H1 (cell line): ENCODE measurements at regions not wholly inside any gene's neighbourhood (a gene's known extent, or its start where the extent isn't known, plus 50 kb on each side); places are given as distances from the start of the nearest gene placed in this dataset.

Source experiments
- CTCF ChIA-PET: fragments of 300-600 bp; sonication (Branson Sonifier 250); formaldehyde crosslinking; loops from one replicate; lab custom pipeline; 2021; ENCODE audit not compliant: partially characterized antibody; lab: Charles Lee
- POLR2A ChIA-PET: fragments of 300-600 bp; sonication (Branson Sonifier 250); formaldehyde crosslinking; loops from one replicate; lab custom pipeline; 2021; ENCODE audit warnings: inconsistent platforms; ENCODE audit not compliant: partially characterized antibody; lab: Charles Lee
- DNase-seq, 2 experiments: peaks; one replicate each; pipeline versions ENCODE4 v3.0.0 to v3.0.0-alpha.2; 2010 to 2022; ENCODE audit warnings: low spot score in 2 of 2, low read depth in 1 of 2, mixed read lengths in 1 of 2
- FAIRE-seq: peaks from 2 replicates; lab custom pipeline; 2011; peaks lifted over from hg19 to GRCh38; lab: Jason Lieb, UNC
- H2AFZ ChIP-seq: 2 replicates; pipeline ENCODE4 v1.8.1; 2012; ENCODE audit warnings: low read length, inconsistent platforms
- H2AK5ac ChIP-seq: 2 replicates; pipeline ENCODE4 v1.6.1; 2013; ENCODE audit warnings: low read depth, low read length
- H2BK120ac ChIP-seq: replicated peaks from 2 replicates; pipeline ENCODE3; 2013; ENCODE audit warnings: low read depth, low read length, inconsistent platforms
- H2BK12ac ChIP-seq: 2 replicates; pipeline ENCODE4 v1.6.1; 2013; ENCODE audit warnings: low read depth, low read length
- H2BK15ac ChIP-seq: 2 replicates; pipeline ENCODE4 v1.6.1; 2013; ENCODE audit warnings: low read length
- H2BK20ac ChIP-seq: 2 replicates; pipeline ENCODE4 v1.6.1; 2013; ENCODE audit warnings: low read length
- H2BK5ac ChIP-seq: 2 replicates; pipeline ENCODE4 v1.6.1; 2013; ENCODE audit warnings: low read depth, low read length
- H3K14ac ChIP-seq: 2 replicates; pipeline ENCODE4 v1.6.1; 2013; ENCODE audit warnings: inconsistent platforms; ENCODE audit not compliant: insufficient read length
- H3K18ac ChIP-seq: 2 replicates; pipeline ENCODE4 v1.6.1; 2013; ENCODE audit warnings: low read length; ENCODE audit errors: extremely low read depth
- H3K23ac ChIP-seq: 2 replicates; pipeline ENCODE4 v1.6.1; 2013; ENCODE audit warnings: inconsistent platforms; ENCODE audit not compliant: insufficient read length
- H3K23me2 ChIP-seq: 2 replicates; pipeline ENCODE4 v1.6.1; 2013; ENCODE audit warnings: low read depth, low read length
- H3K27ac ChIP-seq: 2 replicates; pipeline ENCODE4 v1.6.1; 2011; ENCODE audit warnings: low read depth, low read length, inconsistent platforms
- H3K27me3 ChIP-seq, 4 experiments: replicated peaks in 1 of 4; 1 replicate in 1 of 4; 2 replicates in 3 of 4; pipeline versions ENCODE4 v1.6.1 to v1.8.1; 2011 to 2013; ENCODE audit warnings: low read length in 3 of 4, mild to moderate bottlenecking in 3 of 4, inconsistent platforms in 2 of 4, mixed read lengths in 2 of 4, moderate library complexity in 1 of 4; ENCODE audit not compliant: control insufficient read depth in 3 of 4, insufficient read depth in 3 of 4; ENCODE audit errors: extremely low read depth in 1 of 4
- H3K36me3 ChIP-seq, 4 experiments: 2 replicates each; pipeline versions ENCODE4 v1.6.1 to v1.8.1; 2011 to 2013; ENCODE audit warnings: mild to moderate bottlenecking in 4 of 4, low read length in 3 of 4, moderate library complexity in 2 of 4, control low read depth in 1 of 4, inconsistent platforms in 1 of 4; ENCODE audit not compliant: insufficient read depth in 4 of 4, control insufficient read depth in 2 of 4
- H3K4ac ChIP-seq: replicated peaks from 2 replicates; pipeline ENCODE3; 2013; ENCODE audit warnings: low read length, low read depth, mixed read lengths, inconsistent platforms; ENCODE audit not compliant: insufficient read length
- H3K4me1 ChIP-seq, 4 experiments: replicated peaks in 1 of 4; 1 replicate in 1 of 4; 2 replicates in 3 of 4; pipeline versions ENCODE4 v1.6.1 to v1.8.1; 2011 to 2013; ENCODE audit warnings: low read length in 3 of 4, inconsistent platforms in 2 of 4, mixed read lengths in 1 of 4; ENCODE audit not compliant: insufficient read depth in 4 of 4, control insufficient read depth in 3 of 4
- H3K4me2 ChIP-seq, 2 experiments: 2 replicates each; pipeline versions ENCODE4 v1.6.1 to v1.8.1; 2011 to 2013; ENCODE audit warnings: low read depth in 2 of 2, low read length in 2 of 2, control low read depth in 1 of 2, inconsistent platforms in 1 of 2, mild to moderate bottlenecking in 1 of 2; ENCODE audit not compliant: insufficient read depth in 1 of 2
- H3K4me3 ChIP-seq, 4 experiments: fragments of 200-600, 300-600 bp in 1 of 4; sonication (generic), shearing (Covaris generic), sonication (Bioruptor Twin) in 1 of 4; 2 replicates each; pipeline versions ENCODE4 v1.5.1 to v1.8.1; 2011 to 2016; ENCODE audit warnings: low read length in 4 of 4, low read depth in 3 of 4, control low read depth in 2 of 4, inconsistent platforms in 2 of 4, mild to moderate bottlenecking in 2 of 4, mixed read lengths in 1 of 4, moderate library complexity in 1 of 4; ENCODE audit not compliant: insufficient read depth in 2 of 4; ENCODE audit errors: extremely low read depth in 1 of 4
- H3K56ac ChIP-seq: replicated peaks from 2 replicates; pipeline ENCODE3; 2013; ENCODE audit warnings: low read depth, mild to moderate bottlenecking, mixed read lengths, low read length, inconsistent platforms; ENCODE audit not compliant: insufficient read length
- H3K79me1 ChIP-seq: 2 replicates; pipeline ENCODE4 v1.6.1; 2013; ENCODE audit warnings: low read depth, low read length, control low read depth
- H3K79me2 ChIP-seq, 2 experiments: 2 replicates each; pipeline versions ENCODE4 v1.6.1 to v1.8.1; 2012 to 2013; ENCODE audit warnings: low read length in 2 of 2, mild to moderate bottlenecking in 2 of 2, inconsistent platforms in 1 of 2; ENCODE audit not compliant: insufficient read depth in 2 of 2, control insufficient read depth in 1 of 2
- H3K9ac ChIP-seq, 4 experiments: replicated peaks in 1 of 4; 1 replicate in 1 of 4; 2 replicates in 3 of 4; pipeline versions ENCODE4 v1.6.1 to v1.8.1; 2011 to 2013; ENCODE audit warnings: low read depth in 3 of 4, low read length in 3 of 4, control low read depth in 2 of 4, mild to moderate bottlenecking in 2 of 4, moderate library complexity in 2 of 4, inconsistent platforms in 1 of 4; ENCODE audit errors: extremely low read depth in 1 of 4
- H3K9me3 ChIP-seq, 2 experiments: 2 replicates each; pipeline versions ENCODE4 v1.6.1 to v1.8.1; 2012 to 2013; ENCODE audit warnings: mild to moderate bottlenecking in 2 of 2, moderate library complexity in 2 of 2, control low read depth in 1 of 2, inconsistent platforms in 1 of 2, low read depth in 1 of 2, low read length in 1 of 2, mixed read lengths in 1 of 2; ENCODE audit not compliant: insufficient read depth in 2 of 2
- H4K20me1 ChIP-seq, 2 experiments: replicated peaks in 1 of 2; 2 replicates each; pipeline versions ENCODE3 to v1.8.1; 2011 to 2013; ENCODE audit warnings: inconsistent platforms in 2 of 2, low read length in 2 of 2, mild to moderate bottlenecking in 1 of 2; ENCODE audit not compliant: insufficient read depth in 2 of 2, control insufficient read depth in 1 of 2
- H4K5ac ChIP-seq: 2 replicates; pipeline ENCODE4 v1.6.1; 2013; ENCODE audit warnings: low read length, low read depth, mixed read lengths, inconsistent platforms; ENCODE audit not compliant: insufficient read length
- H4K8ac ChIP-seq: 2 replicates; pipeline ENCODE4 v1.8.0; 2013; ENCODE audit warnings: mild to moderate bottlenecking, moderate library complexity, low read length, inconsistent platforms; ENCODE audit not compliant: insufficient read depth; ENCODE audit errors: extremely low read depth
- H4K91ac ChIP-seq: replicated peaks from 2 replicates; pipeline ENCODE3; 2013; ENCODE audit warnings: low read length, mixed read lengths, inconsistent platforms; ENCODE audit not compliant: insufficient read length
- CHD1 ChIP-seq: IDR thresholded peaks from 2 replicates; pipeline ENCODE4 v1.6.1; 2012; ENCODE audit warnings: low read depth, low read length, improper control_type of control experiment
- CTCF ChIP-seq, 3 experiments: IDR thresholded peaks; 1 replicate in 2 of 3; 2 replicates in 1 of 3; pipeline versions ENCODE4 v1.5.1 to v1.6.1; 2011; ENCODE audit warnings: low read length in 3 of 3, mild to moderate bottlenecking in 3 of 3, inconsistent platforms in 2 of 3, low read depth in 1 of 3, moderate library complexity in 1 of 3; ENCODE audit not compliant: insufficient read depth in 1 of 3; ENCODE audit errors: control extremely low read depth in 1 of 3
- RAD21 ChIP-seq, 2 experiments: IDR thresholded peaks in 1 of 2; conservative IDR thresholded peaks in 1 of 2; 2 replicates each; pipeline ENCODE4 v1.6.1; 2011; ENCODE audit warnings: low read depth in 2 of 2, low read length in 2 of 2, improper control_type of control experiment in 1 of 2, inconsistent platforms in 1 of 2, mild to moderate bottlenecking in 1 of 2, moderate library complexity in 1 of 2
- SRF ChIP-seq: IDR thresholded peaks from 2 replicates; pipeline ENCODE4 v1.6.1; 2011; ENCODE audit warnings: mild to moderate bottlenecking, low read depth, low read length, moderate library complexity
- WGBS, 2 experiments: shearing (Covaris generic) in 1 of 2; methylation state at CpG; one replicate each; pipeline versions ENCODE4 v1.1.6 to v1.1.7; 2013 to 2015; ENCODE audit warnings: low lambda C conversion rate in 2 of 2, mixed read lengths in 2 of 2, inconsistent platforms in 1 of 2, low coverage in 1 of 2, missing lambda C conversion rate in 1 of 2; ENCODE audit not compliant: insufficient replicate concordance in 2 of 2, insufficient coverage in 1 of 2, insufficient read length in 1 of 2; ENCODE audit errors: extremely low coverage in 1 of 2, missing lambda C conversion rate in 1 of 2; 5-methylcytosine and 5-hydroxymethylcytosine counted together

GRCh38 chr5:168047043-168047668 is 244.3 kb upstream of the WWC1 start:
- FAIRE-seq, result peak; percentile 98
- no peak overlapping the region for H3K27ac ChIP-seq
- 31% methylated on average over 11 of the region's 11 CpGs; no CpG with 5 or more reads in 1 of the 2 experiments for WGBS, 2 experiments

More at GRCh38 chr5:168047043-168047668, 244.3 kb upstream of the WWC1 start:
- peak; percentile 54 to 78 for DNase-seq
- Histone ChIP-seq H3K14ac (no peak overlapping the region), H4K91ac (no peak overlapping the region), H3K9me3 (no peaks in the 10 kb centered on the region), H3K56ac (no peak overlapping the region), H3K23me2 (no peaks in the 10 kb centered on the region), H4K8ac (no peak overlapping the region), H3K18ac (no peak overlapping the region), H3K4me3 (peak overlapping the region in 1 of 4 experiments; percentile 33; a peak in 1 of 8 replicates), H2AK5ac (no peak overlapping the region), H4K5ac (no peak overlapping the region), H3K23ac (no peak overlapping the region), H2BK20ac (0 out of 2 replicates have a peak overlapping the region, but pooled peaks have one; percentile 43), H2BK120ac (no peak overlapping the region), H3K36me3 (no peaks in the 10 kb centered on the region), H4K20me1 (no peaks in the 10 kb centered on the region), H3K4me1 (peaks cover 4 to 10% (median 9%) of the 10 kb centered on the region in 4 experiments), H2BK15ac (no peak overlapping the region), H3K4me2 (peak overlapping the region; percentile 23 to 43), H2AFZ (peak overlapping the region; percentile 86), H3K27me3 (no peaks in the 10 kb centered on the region), H2BK12ac (no peak overlapping the region; the same call in 1 of the 2 replicates), H3K9ac (no peak overlapping the region), H3K79me2 (no peaks in the 10 kb centered on the region), H2BK5ac (no peak overlapping the region), H3K4ac (no peak overlapping the region), H3K79me1 (no peaks in the 10 kb centered on the region)
- ChIA-PET POLR2A (interaction anchor here (0.6 kb wide), 2 partner anchors 283 kb away, joined by 3 read pairs; no protein-coding TSS in a partner anchor), CTCF (interaction anchor here (0.5 to 2.4 kb wide), 70 partner anchors 10 to 997 kb away, joined by 3 to 23 read pairs (median 4); no protein-coding TSS in a partner anchor)
- no peak for TF ChIP-seq SRF
- TF ChIP-seq CHD1, result no peak
- TF ChIP-seq RAD21 (IDR thresholded peaks at IDR 0.05 in 1 of 2, conservative IDR thresholded peaks at IDR 0.05 in 1 of 2; ENCODE audit: low read depth in 2 of 2, low read length in 2 of 2), result peak; percentile 94 to 96
- TF ChIP-seq CTCF (IDR thresholded peaks at IDR 0.05; ENCODE audit: control extremely low read depth in 1 of 3, insufficient read depth in 1 of 3, low read depth in 1 of 3, low read length in 3 of 3), result peak; percentile 79 to 93 (median 88)
